ENCODE measurements at regions not wholly inside any gene's neighbourhood (a gene's known extent, or its start where the extent isn't known, plus 50 kb on each side); places are given as distances from the start of the nearest gene placed in this dataset.
"Not testable (repeated sequence)": the region's sequence is repeated elsewhere in the genome, so short reads cannot be mapped to it uniquely, and the experiment has no call there.

GRCh38 chr3:75938921-75939320 is 153.6 kb upstream of the ZNF717 start:
- no peak for TF ChIP-seq CTCF (IDR thresholded peaks at IDR 0.05; ENCODE audit: low read depth, low read length)
- Histone ChIP-seq H3K27me3 (ENCODE audit: control insufficient read depth, insufficient read depth, low read length) (no peaks in the 10 kb centered on the region), H3K9me3 (ENCODE audit: control insufficient read depth, insufficient read depth, low read length) (no peaks in the 10 kb centered on the region), H3K4me3 (ENCODE audit: low read depth, low read length) (no peak overlapping the region), H3K27ac (ENCODE audit: low read depth, low read length) (no peak overlapping the region)
- CTCF ChIA-PET, result no interaction called here
- POLR2A ChIA-PET, result no interaction called here
- DNase-seq (ENCODE audit: low read depth, low spot score), result peak; percentile 23

- H3K27ac ChIP-seq (ENCODE audit: low read depth, low read length), result no peak overlapping the region
- no peak overlapping the region for H3K4me3 ChIP-seq (ENCODE audit: low read depth, low read length)
- TF ChIP-seq CTCF (IDR thresholded peaks at IDR 0.05; ENCODE audit: low read depth, low read length), result no peak
- no peaks in the 10 kb centered on the region for H3K9me3 ChIP-seq (ENCODE audit: control insufficient read depth, insufficient read depth, low read length)
- CTCF ChIA-PET, result interaction anchor here (0.7 kb wide), 1 partner anchor 520 kb away, joined by 3 read pairs; no protein-coding TSS in a partner anchor
- POLR2A ChIA-PET, result no interaction called here
- no peak for DNase-seq (ENCODE audit: low read depth, low spot score)
- H3K27me3 ChIP-seq (ENCODE audit: control insufficient read depth, insufficient read depth, low read length), result no peaks in the 10 kb centered on the region
Measured at GRCh38 chr3:75951941-75952340, 166.6 kb upstream of the ZNF717 start.

- H3K9me3 ChIP-seq (ENCODE audit: control insufficient read depth, insufficient read depth, low read length); H3K27ac ChIP-seq (ENCODE audit: low read depth, low read length); H3K4me3 ChIP-seq (ENCODE audit: low read depth, low read length); CTCF ChIA-PET; POLR2A ChIA-PET; H3K27me3 ChIP-seq (ENCODE audit: control insufficient read depth, insufficient read depth, low read length); DNase-seq (ENCODE audit: low read depth, low spot score): not testable (repeated sequence)
Measured at GRCh38 chr3:75960031-75960430, 174.7 kb upstream of the ZNF717 start.

DNA sequence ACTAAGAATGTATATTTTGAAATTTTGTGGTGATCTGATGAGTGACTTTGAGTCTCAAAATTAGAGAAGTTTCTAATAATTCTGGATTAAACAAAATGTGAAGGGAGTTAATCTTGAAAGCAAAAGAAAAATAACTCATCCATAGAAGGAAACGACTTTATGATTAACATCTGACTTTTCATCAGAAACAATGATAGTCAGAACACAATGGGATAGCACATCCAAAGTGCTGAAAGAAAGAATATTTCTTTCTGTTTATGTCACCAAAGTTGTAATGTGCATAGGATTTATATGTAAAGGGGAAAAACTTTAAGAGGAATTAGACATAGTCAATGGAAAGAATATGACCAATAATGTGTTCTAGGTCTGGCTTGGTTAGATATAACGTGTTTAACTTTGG is 176.7 kb upstream of the ZNF717 start:
- CTCF ChIA-PET; H3K27ac ChIP-seq (ENCODE audit: low read depth, low read length); H3K9me3 ChIP-seq (ENCODE audit: control insufficient read depth, insufficient read depth, low read length); DNase-seq (ENCODE audit: low read depth, low spot score); H3K27me3 ChIP-seq (ENCODE audit: control insufficient read depth, insufficient read depth, low read length); POLR2A ChIA-PET; H3K4me3 ChIP-seq (ENCODE audit: low read depth, low read length): not testable (repeated sequence)

DNA sequence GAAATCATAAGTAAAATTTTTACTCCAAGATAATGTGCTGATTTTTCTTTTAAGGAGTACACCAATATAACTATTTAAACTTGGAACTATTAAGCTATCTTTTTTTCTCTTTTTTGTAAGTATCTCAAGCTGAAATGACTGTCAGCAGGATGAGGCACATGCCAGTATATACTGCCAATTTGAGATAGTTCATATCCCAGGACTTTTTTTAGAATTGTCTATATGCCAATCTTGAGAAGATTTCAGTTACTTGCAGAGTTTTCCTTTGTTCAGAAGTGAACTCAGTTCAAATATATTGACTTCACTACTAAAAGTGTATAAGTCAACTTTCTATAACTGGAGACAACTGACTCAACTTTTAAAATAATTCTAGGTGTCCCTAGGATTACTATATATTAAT is 181.7 kb upstream of the ZNF717 start:
- DNase-seq (ENCODE audit: low read depth, low spot score), result no peak
- ChIA-PET POLR2A (no interaction called here), CTCF (no interaction called here)
- Histone ChIP-seq H3K27ac (ENCODE audit: low read depth, low read length) (no peak overlapping the region), H3K9me3 (ENCODE audit: control insufficient read depth, insufficient read depth, low read length) (no peaks in the 10 kb centered on the region), H3K27me3 (ENCODE audit: control insufficient read depth, insufficient read depth, low read length) (no peaks in the 10 kb centered on the region), H3K4me3 (ENCODE audit: low read depth, low read length) (no peak overlapping the region)
- no peak for TF ChIP-seq CTCF (IDR thresholded peaks at IDR 0.05; ENCODE audit: low read depth, low read length)

DNA sequence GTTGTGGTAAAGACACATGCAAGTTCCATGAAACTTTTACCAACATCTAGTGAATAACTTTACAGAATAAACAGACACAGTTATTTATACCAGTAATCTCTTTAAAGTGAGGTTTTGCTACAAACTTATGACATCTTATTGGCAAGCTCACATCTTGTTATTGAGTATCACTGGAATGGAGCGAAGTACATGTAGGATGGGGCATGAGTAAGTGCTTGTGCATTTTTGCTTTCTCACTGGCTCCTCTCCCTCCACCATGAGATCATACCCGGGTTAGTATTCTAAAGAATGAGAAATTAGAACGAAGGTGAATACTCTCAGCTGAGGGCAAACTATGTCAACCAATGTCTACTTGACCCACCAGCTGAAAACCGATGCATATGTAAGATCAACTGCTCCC is 193.3 kb upstream of the ZNF717 start:
- DNase-seq (ENCODE audit: low read depth, low spot score), result peak; percentile 42
- Histone ChIP-seq H3K27me3 (ENCODE audit: control insufficient read depth, insufficient read depth, low read length) (no peaks in the 10 kb centered on the region), H3K9me3 (ENCODE audit: control insufficient read depth, insufficient read depth, low read length) (no peaks in the 10 kb centered on the region), H3K4me3 (ENCODE audit: low read depth, low read length) (no peak overlapping the region), H3K27ac (ENCODE audit: low read depth, low read length) (no peak overlapping the region)
- no peak for TF ChIP-seq CTCF (IDR thresholded peaks at IDR 0.05; ENCODE audit: low read depth, low read length)
- ChIA-PET POLR2A (no interaction called here), CTCF (no interaction called here)
